ENCODE measurements at regions not wholly inside any gene's neighbourhood (a gene's known extent, or its start where the extent isn't known, plus 50 kb on each side); places are given as distances from the start of the nearest gene placed in this dataset.

DNA sequence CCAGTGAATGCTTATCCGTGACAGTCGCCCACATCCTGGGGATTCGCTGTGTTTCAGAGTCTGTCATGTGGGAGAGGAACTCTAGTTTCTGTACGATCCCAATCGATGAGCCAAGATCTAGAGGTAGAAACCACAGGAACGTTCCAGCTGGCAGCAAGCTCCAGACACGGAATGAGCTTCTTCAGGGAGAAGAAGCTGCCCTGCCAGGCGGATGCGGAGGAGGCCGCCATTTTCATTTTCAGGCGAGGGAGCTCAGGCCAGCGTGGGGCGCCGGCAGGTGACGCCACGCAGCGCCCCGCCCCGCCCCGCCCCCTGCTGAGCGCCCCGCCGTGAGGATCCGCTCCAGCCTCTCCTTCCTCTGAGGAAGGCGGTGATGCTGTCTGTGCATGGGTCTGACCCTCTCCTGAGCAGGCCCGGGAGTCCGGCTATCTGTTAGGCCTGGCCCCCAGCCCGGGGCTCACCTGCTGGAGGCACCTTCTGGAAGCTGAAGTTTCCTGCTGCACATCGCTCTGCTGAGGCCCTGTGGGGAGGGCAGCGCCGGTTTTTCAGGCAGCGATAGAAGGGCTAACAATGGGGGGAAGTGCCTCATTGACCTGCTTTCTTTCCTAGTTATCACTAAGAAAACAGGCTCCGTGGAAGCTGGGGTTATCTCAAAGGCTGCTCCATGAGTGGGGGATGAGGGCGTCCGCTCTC lies 147.5 kb downstream of the ERMARD start:
- TF ChIP-seq CTCF (IDR thresholded peaks at IDR 0.05) (no peak), EP300 (IDR thresholded peaks at IDR 0.05; ENCODE audit: borderline replicate concordance in 1 of 2, low read depth in 1 of 2, low read length in 1 of 2) (no peak), POLR2AphosphoS5 (IDR thresholded peaks at IDR 0.05; ENCODE audit: low read depth, low read length) (no peak), TEAD4 (IDR thresholded peaks at IDR 0.05; ENCODE audit: borderline replicate concordance, insufficient read depth) (no peak), MXI1 (IDR thresholded peaks at IDR 0.05; ENCODE audit: low read depth, low read length) (no peak), JUND (IDR thresholded peaks at IDR 0.05) (no peak), RAD21 (IDR thresholded peaks at IDR 0.05; ENCODE audit: low read length) (no peak), REST (IDR thresholded peaks at IDR 0.05; ENCODE audit: low read depth, low read length) (no peak), TCF12 (IDR thresholded peaks at IDR 0.05) (no peak), FOXJ3 (CRISPR knock-in tag; IDR thresholded peaks at IDR 0.05) (no peak)
- TF ChIP-seq, protein P1, sequence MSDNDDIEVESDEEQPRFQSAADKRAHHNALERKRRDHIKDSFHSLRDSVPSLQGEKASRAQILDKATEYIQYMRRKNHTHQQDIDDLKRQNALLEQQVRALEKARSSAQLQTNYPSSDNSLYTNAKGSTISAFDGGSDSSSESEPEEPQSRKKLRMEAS (IDR thresholded peaks at IDR 0.05; ENCODE audit: low read depth) = no peak

Data from SK-N-SH (cell line).